ENCODE measurements at regions not wholly inside any gene's neighbourhood (a gene's known extent, or its start where the extent isn't known, plus 50 kb on each side); places are given as distances from the start of the nearest gene placed in this dataset.

- no peak for DNase-seq
Observed at GRCh38 chr10:78787125-78787524, 281.6 kb upstream of the ZMIZ1 start.

- DNase-seq = no peak
Observed at GRCh38 chr10:78794736-78795455, 273.9 kb upstream of the ZMIZ1 start.

- DNase-seq = no peak
Observed at GRCh38 chr10:78798976-78799730, 269.6 kb upstream of the ZMIZ1 start.

- DNase-seq = no peak
Observed at GRCh38 chr10:78800006-78800405, 268.8 kb upstream of the ZMIZ1 start.

GRCh38 chr10:78800535-78801320 is 268.0 kb upstream of the ZMIZ1 start:
- DNase-seq = no peak

- DNase-seq = no peak
Observed at GRCh38 chr10:78802431-78802830, 266.3 kb upstream of the ZMIZ1 start.

- no peak for DNase-seq
Observed at GRCh38 chr10:78802866-78803265, 265.9 kb upstream of the ZMIZ1 start.

- DNase-seq = no peak
Observed at GRCh38 chr10:78803710-78804109, 265.1 kb upstream of the ZMIZ1 start.

GRCh38 chr10:78804411-78805032 is 264.2 kb upstream of the ZMIZ1 start:
- no peak for DNase-seq

- DNase-seq = no peak
Observed at GRCh38 chr10:78805176-78805575, 263.6 kb upstream of the ZMIZ1 start.

- DNase-seq = no peak
Observed at GRCh38 chr10:78806681-78807221, 262.0 kb upstream of the ZMIZ1 start.

- no peak for DNase-seq
Observed at GRCh38 chr10:78807504-78808203, 261.1 kb upstream of the ZMIZ1 start.

- no peak for DNase-seq
Observed at GRCh38 chr10:78808286-78808685, 260.5 kb upstream of the ZMIZ1 start.

GRCh38 chr10:78808736-78809367 is 259.9 kb upstream of the ZMIZ1 start:
- no peak for DNase-seq

- DNase-seq = no peak
Observed at GRCh38 chr10:78811174-78811573, 257.6 kb upstream of the ZMIZ1 start.

- no peak for DNase-seq
Observed at GRCh38 chr10:78812571-78813318, 256.0 kb upstream of the ZMIZ1 start.

- no peak for DNase-seq
Observed at GRCh38 chr10:78813526-78813925, 255.2 kb upstream of the ZMIZ1 start.

- no peak for DNase-seq
Observed at GRCh38 chr10:78813998-78814399, 254.8 kb upstream of the ZMIZ1 start.

- DNase-seq = no peak
Observed at GRCh38 chr10:78814407-78814806, 254.4 kb upstream of the ZMIZ1 start.

- no peak for DNase-seq
Observed at GRCh38 chr10:78815702-78816334, 252.9 kb upstream of the ZMIZ1 start.

- no peak for DNase-seq
Observed at GRCh38 chr10:78817361-78817760, 251.4 kb upstream of the ZMIZ1 start.
